PC-3 (cell line): ENCODE measurements at regions not wholly inside any gene's neighbourhood (a gene's known extent, or its start where the extent isn't known, plus 50 kb on each side); places are given as distances from the start of the nearest gene placed in this dataset.

Experiments
- ATAC-seq: fragments of 200-7000 bp; cut with Tn5 transposase; 2 replicates; pipeline ENCODE4 v1.9.1; 2020; ENCODE audit warnings: mild to moderate bottlenecking, moderate library complexity
- BruUV-seq: library from RNA; stranded (reverse); fragments of 400-500 nt; replicated peaks from 2 replicates; lab custom pipeline; 2021; lab: Mats Ljungman, UMichigan
- CTCF ChIA-PET: fragments of 300-600 bp; sonication (Branson Sonifier 250); formaldehyde crosslinking; loops from one replicate; lab custom pipeline; 2022; ENCODE audit warnings: antibody characterized with exemption; lab: Charles Lee
- POLR2A ChIA-PET: fragments of 300-600 bp; sonication (Branson Sonifier 250); formaldehyde crosslinking; loops from one replicate; lab custom pipeline; 2022; ENCODE audit warnings: antibody characterized with exemption; ENCODE audit not compliant: unreplicated experiment; lab: Charles Lee
- DNase-seq: peaks from one replicate; pipeline ENCODE4 v3.0.0-alpha.2; 2015
- H2AFZ ChIP-seq: fragments of 300-600 bp; sonication (generic); 2 replicates; pipeline ENCODE4 v1.6.0; 2016; ENCODE audit warnings: antibody characterized with exemption, low read length
- H3F3A ChIP-seq: fragments of 300-600 bp; sonication (generic); one replicate; pipeline ENCODE4 v1.6.0; 2017; ENCODE audit warnings: antibody characterized with exemption, low read length, control low read depth, mild to moderate bottlenecking; ENCODE audit not compliant: unreplicated experiment
- H3K27ac ChIP-seq: fragments of 300-600 bp; sonication (generic); 2 replicates; pipeline ENCODE4 v1.5.1; 2016; ENCODE audit warnings: mild to moderate bottlenecking, low read length
- H3K27me3 ChIP-seq: fragments of 300-600 bp; sonication (generic); 2 replicates; pipeline ENCODE4 v1.6.1; 2016; ENCODE audit warnings: low read length, mixed read lengths
- H3K36me3 ChIP-seq: fragments of 300-600 bp; sonication (generic); 2 replicates; pipeline ENCODE4 v1.6.1; 2016; ENCODE audit warnings: low read depth, mixed run types, low read length, mixed read lengths
- H3K4me1 ChIP-seq: fragments of 300-600 bp; sonication (generic); 2 replicates; pipeline ENCODE4 v1.5.1; 2016; ENCODE audit warnings: low read length; ENCODE audit not compliant: insufficient read depth
- H3K4me2 ChIP-seq: fragments of 300-600 bp; sonication (generic); 2 replicates; pipeline ENCODE4 v1.6.0; 2016; ENCODE audit warnings: low read length
- H3K4me3 ChIP-seq: fragments of 300-600 bp; sonication (generic); 2 replicates; pipeline ENCODE4 v1.5.1; 2016; ENCODE audit warnings: mild to moderate bottlenecking, low read length, mixed read lengths
- H3K79me2 ChIP-seq: fragments of 300-600 bp; sonication (generic); 2 replicates; pipeline ENCODE4 v1.6.1; 2017; ENCODE audit warnings: low read length, mixed read lengths
- H3K9ac ChIP-seq: fragments of 300-600 bp; sonication (generic); 2 replicates; pipeline ENCODE4 v1.6.0; 2016; ENCODE audit warnings: mild to moderate bottlenecking, low read length
- H3K9me2 ChIP-seq: fragments of 300-600 bp; sonication (generic); replicated peaks from 2 replicates; pipeline ENCODE4 v1.6.1; 2016; ENCODE audit warnings: mixed run types, low read length, mixed read lengths
- H3K9me3 ChIP-seq: fragments of 300-600 bp; sonication (generic); 2 replicates; pipeline ENCODE4 v1.6.1; 2016; ENCODE audit warnings: low read length, mixed read lengths
- H4K20me1 ChIP-seq: fragments of 300-600 bp; sonication (generic); 2 replicates; pipeline ENCODE4 v1.6.1; 2016; ENCODE audit warnings: low read length, mixed read lengths
- EZH2 ChIP-seq: fragments of 300-600 bp; sonication (generic); IDR thresholded peaks from one replicate; pipeline ENCODE4 v1.6.1; 2017; ENCODE audit warnings: antibody characterized with exemption, mild to moderate bottlenecking, low read length; ENCODE audit not compliant: unreplicated experiment
- EZH2phosphoT487 ChIP-seq: fragments of 300-600 bp; sonication (generic); IDR thresholded peaks from 2 replicates; pipeline ENCODE4 v1.6.1; 2018; ENCODE audit warnings: mild to moderate bottlenecking, antibody characterized with exemption, low read length, borderline replicate concordance
- intact Hi-C: fragments of 100-400 bp; cut with micrococcal nuclease; formaldehyde crosslinking; loops from 2 replicates; pipeline ENCODE4 v1.9.0; 2023
- TF ChIP-seq, protein P1 (sequence below): fragments of 300-600 bp; sonication (generic); conservative IDR thresholded peaks from 2 replicates; pipeline ENCODE4 v1.5.1; 2017; ENCODE audit warnings: antibody characterized with exemption, low read depth, mild to moderate bottlenecking, low read length

DNA sequence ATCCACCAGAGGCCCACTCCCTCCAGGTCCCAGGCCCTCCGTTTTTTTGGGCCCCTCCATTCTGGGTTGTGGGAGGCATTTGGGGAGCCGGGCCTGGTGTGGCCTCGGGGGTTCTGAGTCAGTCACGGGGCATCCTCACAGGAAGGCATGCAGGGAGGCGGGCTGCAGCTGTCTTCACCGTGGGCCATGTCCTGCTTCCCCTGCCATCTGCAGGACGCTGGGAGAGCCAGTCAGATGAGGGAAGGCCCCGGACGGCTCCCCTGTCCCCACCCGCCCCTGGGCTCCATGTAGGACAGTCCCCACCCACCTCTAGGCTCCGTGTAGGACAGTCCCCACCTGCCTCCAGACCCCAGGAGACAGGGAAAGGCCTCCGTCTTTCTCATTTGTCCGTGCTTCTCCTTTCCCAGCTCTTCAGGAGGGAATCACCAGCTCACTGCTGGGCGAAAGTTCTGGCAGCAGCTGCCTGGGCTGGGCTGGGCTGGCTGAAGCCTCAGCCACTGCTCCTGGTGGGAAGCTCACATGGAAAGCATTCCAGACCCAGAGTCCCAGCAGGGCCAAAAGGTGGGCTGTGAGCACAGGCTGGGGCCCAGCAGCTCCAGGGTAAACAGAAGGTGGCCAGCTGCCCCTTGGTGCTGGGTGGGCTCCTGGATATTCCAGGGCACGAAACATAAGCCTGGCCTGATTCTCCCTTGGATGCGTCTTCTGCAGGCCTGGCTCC, 217.8 kb downstream of the KIF26A start:
- Histone ChIP-seq H3K79me2 (no peaks in the 10 kb centered on the region), H3K4me3 (no peak overlapping the region), H3F3A (no peaks in the 10 kb centered on the region), H3K27ac (no peak overlapping the region), H3K36me3 (no peaks in the 10 kb centered on the region), H2AFZ (no peak overlapping the region), H3K9ac (no peak overlapping the region), H4K20me1 (no peaks in the 10 kb centered on the region), H3K27me3 (peaks cover 28% of the 10 kb centered on the region), H3K4me2 (no peak overlapping the region), H3K9me2 (no peaks in the 10 kb centered on the region), H3K9me3 (no peaks in the 10 kb centered on the region), H3K4me1 (no peaks in the 10 kb centered on the region)
- no peak for ATAC-seq
- ChIA-PET POLR2A (no interaction called here), CTCF (no interaction called here)
- DNase-seq = no peak
- intact Hi-C loops = no loop called here
- TF ChIP-seq, protein P1, sequence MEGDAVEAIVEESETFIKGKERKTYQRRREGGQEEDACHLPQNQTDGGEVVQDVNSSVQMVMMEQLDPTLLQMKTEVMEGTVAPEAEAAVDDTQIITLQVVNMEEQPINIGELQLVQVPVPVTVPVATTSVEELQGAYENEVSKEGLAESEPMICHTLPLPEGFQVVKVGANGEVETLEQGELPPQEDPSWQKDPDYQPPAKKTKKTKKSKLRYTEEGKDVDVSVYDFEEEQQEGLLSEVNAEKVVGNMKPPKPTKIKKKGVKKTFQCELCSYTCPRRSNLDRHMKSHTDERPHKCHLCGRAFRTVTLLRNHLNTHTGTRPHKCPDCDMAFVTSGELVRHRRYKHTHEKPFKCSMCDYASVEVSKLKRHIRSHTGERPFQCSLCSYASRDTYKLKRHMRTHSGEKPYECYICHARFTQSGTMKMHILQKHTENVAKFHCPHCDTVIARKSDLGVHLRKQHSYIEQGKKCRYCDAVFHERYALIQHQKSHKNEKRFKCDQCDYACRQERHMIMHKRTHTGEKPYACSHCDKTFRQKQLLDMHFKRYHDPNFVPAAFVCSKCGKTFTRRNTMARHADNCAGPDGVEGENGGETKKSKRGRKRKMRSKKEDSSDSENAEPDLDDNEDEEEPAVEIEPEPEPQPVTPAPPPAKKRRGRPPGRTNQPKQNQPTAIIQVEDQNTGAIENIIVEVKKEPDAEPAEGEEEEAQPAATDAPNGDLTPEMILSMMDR = no peak
- TF ChIP-seq EZH2 (no peak), EZH2phosphoT487 (no peak)
- BruUV-seq = no TSS peak

DNA sequence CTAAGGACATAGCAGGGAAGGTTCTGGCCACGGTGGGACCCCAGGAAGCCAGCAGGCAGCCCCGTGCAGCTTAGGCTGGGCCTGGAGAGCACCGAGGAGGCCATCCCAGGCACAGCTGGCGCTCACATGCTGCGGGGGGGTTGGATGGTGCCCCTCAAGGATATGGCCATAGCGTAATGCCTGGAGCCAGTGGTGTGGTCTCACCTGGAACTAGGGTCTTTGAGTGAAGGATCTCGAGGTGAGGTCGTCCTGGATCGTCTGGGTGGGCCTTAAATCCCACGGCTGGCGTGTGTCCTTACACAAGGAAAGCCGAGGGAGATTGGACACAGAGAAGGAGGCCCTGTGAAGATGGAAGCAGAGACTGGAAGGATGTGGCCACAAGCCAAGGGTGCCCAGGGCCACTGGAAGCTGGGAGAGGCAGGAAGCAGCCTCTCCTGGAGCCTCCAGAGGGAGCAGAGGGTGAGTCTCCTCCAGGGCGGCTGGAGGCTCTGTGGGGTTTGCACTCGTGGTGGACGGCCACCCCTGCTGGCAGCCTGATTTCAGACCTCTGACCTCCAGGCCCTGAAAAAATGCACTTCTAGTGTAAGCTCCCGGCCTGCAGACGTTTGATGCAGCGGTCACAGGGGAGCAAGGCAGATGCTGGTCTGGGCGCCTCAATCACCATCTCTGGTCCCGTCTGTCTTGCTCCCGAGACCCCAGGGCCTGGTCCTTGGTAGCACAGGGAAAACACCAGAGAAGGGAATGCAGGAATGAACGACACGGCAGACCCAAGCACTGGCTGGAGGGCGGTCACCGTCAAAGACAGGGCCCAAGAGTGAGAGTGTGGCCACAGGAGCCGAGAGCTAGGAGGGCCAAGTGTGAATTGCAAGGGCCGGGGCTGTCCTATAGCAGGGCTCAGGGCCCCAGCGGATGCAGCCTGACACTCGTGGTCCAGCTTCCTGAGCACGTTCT, 218.6 kb downstream of the KIF26A start:
- no TSS peak for BruUV-seq
- intact Hi-C loops = no loop called here
- POLR2A ChIA-PET = no interaction called here
- Histone ChIP-seq H2AFZ (no peak overlapping the region), H3K79me2 (no peaks in the 10 kb centered on the region), H3F3A (no peaks in the 10 kb centered on the region), H3K27ac (no peak overlapping the region), H3K9me2 (no peaks in the 10 kb centered on the region), H3K4me1 (no peaks in the 10 kb centered on the region), H4K20me1 (no peaks in the 10 kb centered on the region), H3K4me2 (no peak overlapping the region), H3K4me3 (no peak overlapping the region), H3K36me3 (no peaks in the 10 kb centered on the region), H3K9me3 (no peaks in the 10 kb centered on the region), H3K27me3 (peaks cover 30% of the 10 kb centered on the region), H3K9ac (no peak overlapping the region)
- DNase-seq = no peak
- CTCF ChIA-PET = no interaction called here
- TF ChIP-seq EZH2 = no peak
- TF ChIP-seq EZH2phosphoT487 = no peak
- TF ChIP-seq, protein P1 = no peak
- no peak for ATAC-seq
